Testis (tissue), 2 donors: ENCODE measurements at regions not wholly inside any gene's neighbourhood (a gene's known extent, or its start where the extent isn't known, plus 50 kb on each side); places are given as distances from the start of the nearest gene placed in this dataset.

Experiments used
- DNase-seq: peaks from one replicate; pipeline ENCODE4 v3.0.0-alpha.2; 2019
- H3K27ac ChIP-seq, 2 donors: fragments of 200-600 bp; sonication (generic); one replicate each; pipeline ENCODE4 v1.5.1; 2019
- H3K27me3 ChIP-seq: fragments of 200-600 bp; sonication (generic); one replicate; pipeline ENCODE4 v1.5.1; 2019
- H3K36me3 ChIP-seq: fragments of 200-600 bp; sonication (generic); one replicate; pipeline ENCODE4 v1.5.1; 2017; ENCODE audit warnings: low read depth; ENCODE audit errors: missing control alignments
- H3K4me1 ChIP-seq: fragments of 200-600 bp; sonication (generic); one replicate; pipeline ENCODE4 v1.5.1; 2019
- H3K4me3 ChIP-seq, 2 donors: fragments of 200-600 bp; sonication (generic); one replicate each; pipeline ENCODE4 v1.5.1; 2017 to 2019
- H3K9me3 ChIP-seq: fragments of 200-600 bp; sonication (generic); one replicate; pipeline ENCODE4 v1.5.1; 2017
- POLR2A ChIP-seq: fragments of 450-650 bp; IDR thresholded peaks from one replicate; pipeline ENCODE4 v1.6.1; 2017; ENCODE audit warnings: antibody characterized with exemption, mild to moderate bottlenecking, moderate library complexity
- WGBS, 2 donors: methylation state at CpG; one replicate each; pipeline ENCODE4 v1.1.5; 2018; 5-methylcytosine and 5-hydroxymethylcytosine counted together
- intact Hi-C: fragments of 100-400 bp; cut with DNase I; formaldehyde crosslinking; loops from one replicate; pipeline ENCODE4 v1.15.1; 2023; ENCODE audit warnings: low total_unique reads
- TF ChIP-seq, protein P1 (sequence below), 3 experiments: fragments of 450-650 bp in 2 of 3; fragments of 200-600 bp in 1 of 3; sonication (generic) in 1 of 3; IDR thresholded peaks; one replicate each; pipeline ENCODE4 v1.5.1; 2016 to 2019; ENCODE audit warnings: antibody characterized with exemption in 3 of 3, mild to moderate bottlenecking in 2 of 3, moderate library complexity in 1 of 3

DNA sequence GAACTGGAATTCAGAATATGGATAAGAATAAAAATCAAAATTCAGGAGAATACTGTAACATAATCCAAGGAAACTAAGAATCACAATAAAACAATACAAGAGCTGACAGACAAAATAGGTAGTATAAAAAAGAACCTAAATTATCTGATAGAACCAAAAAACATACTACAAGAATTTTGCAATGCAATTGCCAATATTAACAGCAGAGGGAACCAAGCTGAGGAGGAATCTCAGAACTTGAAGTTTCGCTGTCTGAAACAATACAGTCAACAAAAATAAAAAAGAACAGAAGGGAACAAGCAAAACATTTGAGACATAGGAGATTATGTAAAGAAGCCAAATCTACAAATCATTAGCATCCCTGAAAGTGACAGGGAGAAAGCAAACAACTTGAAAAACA is 84.1 kb upstream of the GALNT13 start:
- TF ChIP-seq, protein P1, sequence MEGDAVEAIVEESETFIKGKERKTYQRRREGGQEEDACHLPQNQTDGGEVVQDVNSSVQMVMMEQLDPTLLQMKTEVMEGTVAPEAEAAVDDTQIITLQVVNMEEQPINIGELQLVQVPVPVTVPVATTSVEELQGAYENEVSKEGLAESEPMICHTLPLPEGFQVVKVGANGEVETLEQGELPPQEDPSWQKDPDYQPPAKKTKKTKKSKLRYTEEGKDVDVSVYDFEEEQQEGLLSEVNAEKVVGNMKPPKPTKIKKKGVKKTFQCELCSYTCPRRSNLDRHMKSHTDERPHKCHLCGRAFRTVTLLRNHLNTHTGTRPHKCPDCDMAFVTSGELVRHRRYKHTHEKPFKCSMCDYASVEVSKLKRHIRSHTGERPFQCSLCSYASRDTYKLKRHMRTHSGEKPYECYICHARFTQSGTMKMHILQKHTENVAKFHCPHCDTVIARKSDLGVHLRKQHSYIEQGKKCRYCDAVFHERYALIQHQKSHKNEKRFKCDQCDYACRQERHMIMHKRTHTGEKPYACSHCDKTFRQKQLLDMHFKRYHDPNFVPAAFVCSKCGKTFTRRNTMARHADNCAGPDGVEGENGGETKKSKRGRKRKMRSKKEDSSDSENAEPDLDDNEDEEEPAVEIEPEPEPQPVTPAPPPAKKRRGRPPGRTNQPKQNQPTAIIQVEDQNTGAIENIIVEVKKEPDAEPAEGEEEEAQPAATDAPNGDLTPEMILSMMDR (IDR thresholded peaks at IDR 0.05), result no peak
- TF ChIP-seq POLR2A, result no peak
- H3K4me3 ChIP-seq, result no peak overlapping the region
- WGBS, 2 donors, result 87 to 95% methylated on average over 1 of the region's 1 CpG
- H3K27me3 ChIP-seq, result no peaks in the 10 kb centered on the region
- DNase-seq, result no peak
- H3K36me3 ChIP-seq, result no peaks in the 10 kb centered on the region
- no peak overlapping the region for H3K27ac ChIP-seq
- no peaks in the 10 kb centered on the region for H3K9me3 ChIP-seq
- H3K4me1 ChIP-seq, result no peaks in the 10 kb centered on the region
- intact Hi-C loops, result no loop called here

DNA sequence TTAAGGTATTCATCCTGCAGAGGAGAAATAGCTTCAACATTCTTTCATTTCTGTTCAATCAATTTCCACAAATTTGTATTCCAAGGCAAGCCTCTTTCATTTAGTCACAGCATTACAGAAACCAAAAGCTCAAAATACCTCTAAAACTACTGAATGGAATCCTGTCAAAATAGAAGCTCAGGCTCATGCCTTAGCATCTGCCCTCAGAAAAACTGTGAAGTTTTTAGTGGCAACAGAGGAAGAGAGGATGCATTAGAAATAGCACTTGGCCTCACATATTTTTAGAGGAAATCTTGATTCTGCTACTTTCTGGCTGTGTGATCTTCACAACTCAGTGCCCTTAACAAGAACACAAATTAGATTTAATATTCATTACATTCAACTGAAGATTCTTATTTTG is 69.1 kb upstream of the GALNT13 start:
- no peaks in the 10 kb centered on the region for H3K9me3 ChIP-seq
- no peak overlapping the region for H3K27ac ChIP-seq
- no peak for DNase-seq
- intact Hi-C loops, result no loop called here
- H3K27me3 ChIP-seq, result no peaks in the 10 kb centered on the region
- H3K36me3 ChIP-seq, result no peaks in the 10 kb centered on the region
- H3K4me3 ChIP-seq, result no peak overlapping the region
- TF ChIP-seq, protein P1 (IDR thresholded peaks at IDR 0.05), result no peak
- TF ChIP-seq POLR2A, result no peak
- no peaks in the 10 kb centered on the region for H3K4me1 ChIP-seq

DNA sequence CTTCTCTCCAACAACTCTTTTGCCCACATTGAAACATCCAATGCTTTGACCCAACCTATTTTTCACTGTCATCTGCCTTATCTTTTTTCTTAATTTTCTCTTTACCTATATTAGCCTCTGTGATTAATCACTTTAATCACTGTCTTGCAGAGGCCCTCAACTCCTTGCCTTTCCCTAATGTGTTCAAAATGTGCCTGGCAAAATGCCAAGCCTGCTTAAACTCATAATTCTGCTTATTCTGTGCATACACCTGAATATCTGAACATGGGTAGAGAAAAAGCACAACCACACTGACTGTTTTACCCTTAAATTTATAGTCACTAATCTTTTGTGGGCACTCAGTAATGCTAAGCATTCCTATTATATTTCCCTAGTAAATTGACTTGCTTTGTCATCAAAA is 63.0 kb upstream of the GALNT13 start:
- intact Hi-C loops, result no loop called here
- H3K36me3 ChIP-seq, result no peaks in the 10 kb centered on the region
- no peaks in the 10 kb centered on the region for H3K9me3 ChIP-seq
- no peak for DNase-seq
- no peak overlapping the region for H3K27ac ChIP-seq
- no peaks in the 10 kb centered on the region for H3K4me1 ChIP-seq
- no peak overlapping the region for H3K4me3 ChIP-seq
- no peaks in the 10 kb centered on the region for H3K27me3 ChIP-seq
- no peak for TF ChIP-seq POLR2A
- TF ChIP-seq, protein P1 (IDR thresholded peaks at IDR 0.05), result no peak

DNA sequence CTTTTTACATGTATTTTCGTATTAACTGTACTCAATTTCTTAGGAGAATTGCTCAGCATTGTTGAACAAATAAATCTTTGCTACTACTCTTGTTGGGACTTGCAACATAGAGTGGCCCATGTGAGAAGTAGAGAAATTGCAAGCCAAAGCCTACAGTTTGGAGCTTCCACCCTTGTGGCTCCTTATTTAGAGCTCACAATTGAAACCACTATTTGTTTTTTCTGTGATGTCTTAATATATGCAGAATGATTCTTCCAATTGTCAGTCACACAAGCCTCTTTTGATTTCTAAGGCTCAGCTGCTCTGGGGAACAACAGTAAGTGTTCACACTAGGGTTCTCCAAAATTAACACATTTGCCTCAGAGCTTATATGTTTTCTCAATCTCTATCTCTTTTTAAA is 60.2 kb upstream of the GALNT13 start:
- intact Hi-C loops, result no loop called here
- no peak overlapping the region for H3K4me3 ChIP-seq
- no peaks in the 10 kb centered on the region for H3K4me1 ChIP-seq
- no peaks in the 10 kb centered on the region for H3K9me3 ChIP-seq
- H3K27me3 ChIP-seq, result no peaks in the 10 kb centered on the region
- WGBS, 2 donors, result 63 to 68% methylated on average over 1 of the region's 1 CpG
- TF ChIP-seq POLR2A, result no peak
- TF ChIP-seq, protein P1 (IDR thresholded peaks at IDR 0.05), result no peak
- H3K36me3 ChIP-seq, result no peaks in the 10 kb centered on the region
- H3K27ac ChIP-seq, result no peak overlapping the region
- no peak for DNase-seq

DNA sequence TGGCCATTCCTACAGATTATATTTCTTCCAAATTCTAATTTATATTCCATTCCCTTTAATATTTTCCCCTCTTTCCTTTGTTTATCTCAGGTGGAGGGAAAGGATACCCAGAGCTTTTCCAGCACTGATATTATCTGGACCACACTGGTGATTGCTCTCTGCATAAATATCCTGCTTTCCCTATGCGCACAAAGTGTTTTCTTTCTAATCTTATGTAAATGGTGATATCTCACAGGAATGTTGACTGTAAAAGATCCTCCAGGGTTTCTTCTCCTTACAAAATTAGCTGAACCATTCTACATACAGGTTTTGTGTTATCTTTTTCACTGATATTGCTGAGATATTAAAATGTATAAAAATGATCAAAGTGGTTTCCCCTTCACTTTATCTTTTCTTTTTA is 59.1 kb upstream of the GALNT13 start:
- H3K27me3 ChIP-seq, result no peaks in the 10 kb centered on the region
- DNase-seq, result no peak
- no peak for TF ChIP-seq POLR2A
- TF ChIP-seq, protein P1 (IDR thresholded peaks at IDR 0.05), result no peak
- no peaks in the 10 kb centered on the region for H3K9me3 ChIP-seq
- 69 to 71% methylated on average over 1 of the region's 1 CpG for WGBS, 2 donors
- H3K4me3 ChIP-seq, result no peak overlapping the region
- intact Hi-C loops, result no loop called here
- no peaks in the 10 kb centered on the region for H3K36me3 ChIP-seq
- H3K4me1 ChIP-seq, result no peaks in the 10 kb centered on the region
- no peak overlapping the region for H3K27ac ChIP-seq
